ENCODE measurements at regions not wholly inside any gene's neighbourhood (a gene's known extent, or its start where the extent isn't known, plus 50 kb on each side); places are given as distances from the start of the nearest gene placed in this dataset.

DNA sequence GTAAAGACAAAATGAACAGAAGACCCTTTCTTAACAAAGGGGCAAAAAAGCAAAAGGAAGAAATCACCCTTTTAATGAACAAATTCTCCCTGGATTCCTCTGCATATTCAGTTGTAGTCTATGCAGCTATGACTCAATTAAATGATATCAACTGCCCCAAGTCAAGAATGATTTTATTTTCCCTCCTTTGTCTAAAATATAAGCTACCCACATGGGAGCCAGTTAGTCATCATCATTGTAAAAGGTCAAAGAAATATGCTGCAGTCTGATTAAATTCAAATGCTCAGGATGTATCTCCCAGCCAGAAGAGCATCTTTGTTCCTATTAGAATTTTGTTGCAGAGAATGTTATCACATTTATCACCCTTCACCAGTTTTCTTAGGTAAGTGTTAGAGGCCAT lies 84.0 kb downstream of the SST start:
- H3K4me2 ChIP-seq (ENCODE audit: low read length), result no peak overlapping the region
- H4K20me1 ChIP-seq (ENCODE audit: insufficient read depth), result no peaks in the 10 kb centered on the region
- TF ChIP-seq MXI1 (conservative IDR thresholded peaks at IDR 0.05; ENCODE audit: poor library complexity, severe bottlenecking), result no peak
- TF ChIP-seq SMC3 (conservative IDR thresholded peaks at IDR 0.05; ENCODE audit: poor library complexity), result no peak
- TF ChIP-seq TAF1 (IDR thresholded peaks at IDR 0.05; ENCODE audit: low read depth), result no peak
- TF ChIP-seq EP300 (conservative IDR thresholded peaks at IDR 0.05; ENCODE audit: poor library complexity, severe bottlenecking), result no peak
- no peak for TF ChIP-seq EZH2 (IDR thresholded peaks at IDR 0.05; ENCODE audit: borderline replicate concordance, insufficient read depth, low read length, poor library complexity, severe bottlenecking)
- TF ChIP-seq, protein P1, sequence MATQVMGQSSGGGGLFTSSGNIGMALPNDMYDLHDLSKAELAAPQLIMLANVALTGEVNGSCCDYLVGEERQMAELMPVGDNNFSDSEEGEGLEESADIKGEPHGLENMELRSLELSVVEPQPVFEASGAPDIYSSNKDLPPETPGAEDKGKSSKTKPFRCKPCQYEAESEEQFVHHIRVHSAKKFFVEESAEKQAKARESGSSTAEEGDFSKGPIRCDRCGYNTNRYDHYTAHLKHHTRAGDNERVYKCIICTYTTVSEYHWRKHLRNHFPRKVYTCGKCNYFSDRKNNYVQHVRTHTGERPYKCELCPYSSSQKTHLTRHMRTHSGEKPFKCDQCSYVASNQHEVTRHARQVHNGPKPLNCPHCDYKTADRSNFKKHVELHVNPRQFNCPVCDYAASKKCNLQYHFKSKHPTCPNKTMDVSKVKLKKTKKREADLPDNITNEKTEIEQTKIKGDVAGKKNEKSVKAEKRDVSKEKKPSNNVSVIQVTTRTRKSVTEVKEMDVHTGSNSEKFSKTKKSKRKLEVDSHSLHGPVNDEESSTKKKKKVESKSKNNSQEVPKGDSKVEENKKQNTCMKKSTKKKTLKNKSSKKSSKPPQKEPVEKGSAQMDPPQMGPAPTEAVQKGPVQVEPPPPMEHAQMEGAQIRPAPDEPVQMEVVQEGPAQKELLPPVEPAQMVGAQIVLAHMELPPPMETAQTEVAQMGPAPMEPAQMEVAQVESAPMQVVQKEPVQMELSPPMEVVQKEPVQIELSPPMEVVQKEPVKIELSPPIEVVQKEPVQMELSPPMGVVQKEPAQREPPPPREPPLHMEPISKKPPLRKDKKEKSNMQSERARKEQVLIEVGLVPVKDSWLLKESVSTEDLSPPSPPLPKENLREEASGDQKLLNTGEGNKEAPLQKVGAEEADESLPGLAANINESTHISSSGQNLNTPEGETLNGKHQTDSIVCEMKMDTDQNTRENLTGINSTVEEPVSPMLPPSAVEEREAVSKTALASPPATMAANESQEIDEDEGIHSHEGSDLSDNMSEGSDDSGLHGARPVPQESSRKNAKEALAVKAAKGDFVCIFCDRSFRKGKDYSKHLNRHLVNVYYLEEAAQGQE (IDR thresholded peaks at IDR 0.05; ENCODE audit: borderline replicate concordance), result no peak
- TF ChIP-seq POLR2AphosphoS5 (IDR thresholded peaks at IDR 0.05), result no peak
- TF ChIP-seq, protein P2, sequence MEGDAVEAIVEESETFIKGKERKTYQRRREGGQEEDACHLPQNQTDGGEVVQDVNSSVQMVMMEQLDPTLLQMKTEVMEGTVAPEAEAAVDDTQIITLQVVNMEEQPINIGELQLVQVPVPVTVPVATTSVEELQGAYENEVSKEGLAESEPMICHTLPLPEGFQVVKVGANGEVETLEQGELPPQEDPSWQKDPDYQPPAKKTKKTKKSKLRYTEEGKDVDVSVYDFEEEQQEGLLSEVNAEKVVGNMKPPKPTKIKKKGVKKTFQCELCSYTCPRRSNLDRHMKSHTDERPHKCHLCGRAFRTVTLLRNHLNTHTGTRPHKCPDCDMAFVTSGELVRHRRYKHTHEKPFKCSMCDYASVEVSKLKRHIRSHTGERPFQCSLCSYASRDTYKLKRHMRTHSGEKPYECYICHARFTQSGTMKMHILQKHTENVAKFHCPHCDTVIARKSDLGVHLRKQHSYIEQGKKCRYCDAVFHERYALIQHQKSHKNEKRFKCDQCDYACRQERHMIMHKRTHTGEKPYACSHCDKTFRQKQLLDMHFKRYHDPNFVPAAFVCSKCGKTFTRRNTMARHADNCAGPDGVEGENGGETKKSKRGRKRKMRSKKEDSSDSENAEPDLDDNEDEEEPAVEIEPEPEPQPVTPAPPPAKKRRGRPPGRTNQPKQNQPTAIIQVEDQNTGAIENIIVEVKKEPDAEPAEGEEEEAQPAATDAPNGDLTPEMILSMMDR (IDR thresholded peaks at IDR 0.05; ENCODE audit: poor library complexity, severe bottlenecking), result no peak
- TF ChIP-seq RAD21 (conservative IDR thresholded peaks at IDR 0.05), result no peak

DNA sequence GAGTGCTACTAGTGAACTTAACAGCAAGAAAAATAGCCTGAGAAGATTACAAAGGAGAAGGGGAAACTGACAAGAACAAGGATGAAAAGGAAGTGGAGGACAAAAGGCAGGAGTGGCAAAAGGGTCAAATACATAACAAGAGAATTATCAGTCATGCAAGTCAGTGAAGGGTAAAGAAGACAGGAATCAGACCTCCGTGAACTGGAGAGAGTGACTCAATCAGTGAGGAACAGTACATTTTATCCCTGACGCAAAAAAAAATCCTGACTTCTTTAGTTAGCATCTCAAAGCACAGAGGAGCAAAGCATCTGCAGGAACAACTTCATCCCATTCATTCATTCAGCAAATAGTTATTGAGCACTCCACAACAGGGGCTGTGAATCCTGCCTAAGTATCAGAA lies 97.8 kb downstream of the SST start:
- H2AFZ ChIP-seq (ENCODE audit: low read depth, low read length), result no peak overlapping the region
- no peaks in the 10 kb centered on the region for H3K36me3 ChIP-seq (ENCODE audit: insufficient read depth, low read length)
- TF ChIP-seq, protein P1 (IDR thresholded peaks at IDR 0.05; ENCODE audit: borderline replicate concordance), result no peak
- TF ChIP-seq MXI1 (conservative IDR thresholded peaks at IDR 0.05; ENCODE audit: poor library complexity, severe bottlenecking) (no peak), POLR2AphosphoS5 (IDR thresholded peaks at IDR 0.05) (no peak), EP300 (conservative IDR thresholded peaks at IDR 0.05; ENCODE audit: poor library complexity, severe bottlenecking) (no peak), RAD21 (conservative IDR thresholded peaks at IDR 0.05) (no peak), EZH2 (IDR thresholded peaks at IDR 0.05; ENCODE audit: borderline replicate concordance, insufficient read depth, low read length, poor library complexity, severe bottlenecking) (no peak), TAF1 (IDR thresholded peaks at IDR 0.05; ENCODE audit: low read depth) (no peak), SMC3 (conservative IDR thresholded peaks at IDR 0.05; ENCODE audit: poor library complexity) (no peak)
- TF ChIP-seq, protein P2 (IDR thresholded peaks at IDR 0.05; ENCODE audit: poor library complexity, severe bottlenecking), result no peak
- peaks cover 3% of the 10 kb centered on the region for H3K9me3 ChIP-seq (ENCODE audit: low read length)
- no peaks in the 10 kb centered on the region for H3K79me2 ChIP-seq (replicated peaks; ENCODE audit: insufficient read depth, low read length)
- no peak overlapping the region for H3K4me3 ChIP-seq (ENCODE audit: low read length)
- no peak overlapping the region for H3K9ac ChIP-seq (ENCODE audit: low read length)
- H3K9me2 ChIP-seq (ENCODE audit: insufficient read depth, low read length), result no peaks in the 10 kb centered on the region
- H3F3A ChIP-seq (ENCODE audit: insufficient read depth, low read length, poor library complexity, severe bottlenecking), result no peaks in the 10 kb centered on the region
- no peak overlapping the region for H3K27ac ChIP-seq (ENCODE audit: low read length)
- H3K4me2 ChIP-seq (ENCODE audit: low read length), result no peak overlapping the region
- no peaks in the 10 kb centered on the region for H4K20me1 ChIP-seq (ENCODE audit: insufficient read depth)
- no peaks in the 10 kb centered on the region for H3K27me3 ChIP-seq (ENCODE audit: insufficient read depth, low read depth, low read length)

More for the DNA sequence above, 84.0 kb downstream of the SST start:
- no peaks in the 10 kb centered on the region for H3K9me3 ChIP-seq (ENCODE audit: low read length)
- no peaks in the 10 kb centered on the region for H3K27me3 ChIP-seq (ENCODE audit: insufficient read depth, low read depth, low read length)
- H3K4me3 ChIP-seq (ENCODE audit: low read length), result no peak overlapping the region
- no peaks in the 10 kb centered on the region for H3K9me2 ChIP-seq (ENCODE audit: insufficient read depth, low read length)
- H3K36me3 ChIP-seq (ENCODE audit: insufficient read depth, low read length), result no peaks in the 10 kb centered on the region
- no peak overlapping the region for H2AFZ ChIP-seq (ENCODE audit: low read depth, low read length)
- no peak overlapping the region for H3K9ac ChIP-seq (ENCODE audit: low read length)
- no peaks in the 10 kb centered on the region for H3F3A ChIP-seq (ENCODE audit: insufficient read depth, low read length, poor library complexity, severe bottlenecking)
- H3K27ac ChIP-seq (ENCODE audit: low read length), result no peak overlapping the region
- H3K79me2 ChIP-seq (replicated peaks; ENCODE audit: insufficient read depth, low read length), result no peaks in the 10 kb centered on the region
